Gastrocnemius medialis (tissue), 4 donors: ENCODE measurements at regions not wholly inside any gene's neighbourhood (a gene's known extent, or its start where the extent isn't known, plus 50 kb on each side); places are given as distances from the start of the nearest gene placed in this dataset.

Source experiments
- CTCF ChIP-seq, 5 experiments: fragments of 450-650 bp in 3 of 5; fragments of 200-600 bp in 2 of 5; sonication (generic) in 2 of 5; IDR thresholded peaks in 4 of 5; conservative IDR thresholded peaks in 1 of 5; 1 replicate in 4 of 5; 2 replicates in 1 of 5; pipeline ENCODE4 v1.5.1; 2016 to 2019; ENCODE audit warnings: antibody characterized with exemption in 5 of 5, mild to moderate bottlenecking in 3 of 5, moderate library complexity in 3 of 5
- POLR2A ChIP-seq, 2 donors: fragments of 450-650 bp; IDR thresholded peaks; one replicate each; pipeline ENCODE4 v1.6.1; 2017; ENCODE audit warnings: antibody characterized with exemption in 2 of 2, mild to moderate bottlenecking in 2 of 2, moderate library complexity in 2 of 2

GRCh38 chr3:107458871-107459270 lies 63.9 kb upstream of the BBX start:
- TF ChIP-seq CTCF (IDR thresholded peaks at IDR 0.05 in 4 of 5, conservative IDR thresholded peaks at IDR 0.05 in 1 of 5) (no peak), POLR2A (IDR thresholded peaks at IDR 0.05) (no peak)
